Left lung (tissue), 4 donors: ENCODE measurements at regions not wholly inside any gene's neighbourhood (a gene's known extent, or its start where the extent isn't known, plus 50 kb on each side); places are given as distances from the start of the nearest gene placed in this dataset.

Experiments
- ATAC-seq: fragments of 200-7000 bp; cut with Tn5 transposase; one replicate; pipeline ENCODE4 v1.9.1; 2020; ENCODE audit warnings: moderate library complexity
- DNase-seq, 4 donors: peaks; one replicate each; pipeline ENCODE4 v3.0.0-alpha.2; 2013 to 2020
- H3K27ac ChIP-seq, 2 donors: fragments of 200-600 bp; sonication (generic) in 1 of 2; one replicate each; pipeline versions ENCODE4 v1.5.0 to v1.8.0; 2020 to 2021
- H3K27me3 ChIP-seq, 2 donors: fragments of 200-600 bp; sonication (generic) in 1 of 2; one replicate each; pipeline versions ENCODE4 v1.5.0 to v1.8.0; 2020 to 2021
- H3K36me3 ChIP-seq, 2 donors: fragments of 200-600 bp; sonication (generic) in 1 of 2; one replicate each; pipeline versions ENCODE4 v1.5.0 to v1.8.0; 2020 to 2021
- H3K4me1 ChIP-seq, 2 donors: fragments of 200-600 bp; one replicate each; pipeline ENCODE4 v1.8.0; 2021
- H3K4me3 ChIP-seq, 2 donors: fragments of 200-600 bp; sonication (generic) in 1 of 2; one replicate each; pipeline versions ENCODE4 v1.5.0 to v1.8.0; 2020 to 2021; ENCODE audit warnings: mild to moderate bottlenecking in 1 of 2
- H3K9me3 ChIP-seq, 2 donors: fragments of 200-600 bp; sonication (generic) in 1 of 2; one replicate each; pipeline versions ENCODE4 v1.5.0 to v1.8.0; 2020 to 2021
- intact Hi-C, 2 donors: fragments of 100-400 bp; cut with DNase I; formaldehyde crosslinking; loops; one replicate each; pipeline versions ENCODE4 v1.11.2 to v1.14.2; 2022
- TF ChIP-seq, protein P1 (sequence below), 2 donors: fragments of 200-600 bp; sonication (generic) in 1 of 2; IDR thresholded peaks; one replicate each; pipeline versions ENCODE4 v1.5.0 to v1.8.0; 2021; ENCODE audit warnings: antibody characterized with exemption in 2 of 2
- donor health status: DM: no; HTN: yes; CAD: no.
- donor health status: DM: no; HTN: no; CAD: no.

DNA sequence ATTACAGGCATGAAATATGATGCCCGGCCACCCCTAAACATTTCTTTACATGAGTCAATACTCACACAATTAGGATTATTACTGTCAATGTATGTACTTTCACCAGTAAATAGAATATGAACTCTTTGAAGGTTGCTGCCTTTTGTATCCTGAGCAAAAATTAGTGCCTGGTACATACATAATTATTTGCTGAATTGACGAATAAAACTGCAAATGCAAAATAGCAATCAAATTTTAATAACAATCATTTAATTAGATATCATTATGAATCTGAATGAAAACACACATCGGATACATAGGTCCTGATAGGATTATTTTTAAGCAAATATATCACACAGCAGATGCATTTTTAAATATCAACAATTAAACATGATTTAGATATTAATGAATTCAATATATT, 253.1 kb upstream of the HSFY2 start:
- TF ChIP-seq, protein P1, sequence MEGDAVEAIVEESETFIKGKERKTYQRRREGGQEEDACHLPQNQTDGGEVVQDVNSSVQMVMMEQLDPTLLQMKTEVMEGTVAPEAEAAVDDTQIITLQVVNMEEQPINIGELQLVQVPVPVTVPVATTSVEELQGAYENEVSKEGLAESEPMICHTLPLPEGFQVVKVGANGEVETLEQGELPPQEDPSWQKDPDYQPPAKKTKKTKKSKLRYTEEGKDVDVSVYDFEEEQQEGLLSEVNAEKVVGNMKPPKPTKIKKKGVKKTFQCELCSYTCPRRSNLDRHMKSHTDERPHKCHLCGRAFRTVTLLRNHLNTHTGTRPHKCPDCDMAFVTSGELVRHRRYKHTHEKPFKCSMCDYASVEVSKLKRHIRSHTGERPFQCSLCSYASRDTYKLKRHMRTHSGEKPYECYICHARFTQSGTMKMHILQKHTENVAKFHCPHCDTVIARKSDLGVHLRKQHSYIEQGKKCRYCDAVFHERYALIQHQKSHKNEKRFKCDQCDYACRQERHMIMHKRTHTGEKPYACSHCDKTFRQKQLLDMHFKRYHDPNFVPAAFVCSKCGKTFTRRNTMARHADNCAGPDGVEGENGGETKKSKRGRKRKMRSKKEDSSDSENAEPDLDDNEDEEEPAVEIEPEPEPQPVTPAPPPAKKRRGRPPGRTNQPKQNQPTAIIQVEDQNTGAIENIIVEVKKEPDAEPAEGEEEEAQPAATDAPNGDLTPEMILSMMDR (IDR thresholded peaks at IDR 0.05), result no peak
- intact Hi-C loops, result no loop called here
- ATAC-seq (no peak), DNase-seq (no peak)
- H3K27me3 ChIP-seq, result no peaks in the 10 kb centered on the region
- H3K4me1 ChIP-seq, result no peaks in the 10 kb centered on the region
- H3K9me3 ChIP-seq, result no peaks in the 10 kb centered on the region
- no peak overlapping the region for H3K27ac ChIP-seq
- H3K4me3 ChIP-seq, result no peak overlapping the region
- no peaks in the 10 kb centered on the region for H3K36me3 ChIP-seq

DNA sequence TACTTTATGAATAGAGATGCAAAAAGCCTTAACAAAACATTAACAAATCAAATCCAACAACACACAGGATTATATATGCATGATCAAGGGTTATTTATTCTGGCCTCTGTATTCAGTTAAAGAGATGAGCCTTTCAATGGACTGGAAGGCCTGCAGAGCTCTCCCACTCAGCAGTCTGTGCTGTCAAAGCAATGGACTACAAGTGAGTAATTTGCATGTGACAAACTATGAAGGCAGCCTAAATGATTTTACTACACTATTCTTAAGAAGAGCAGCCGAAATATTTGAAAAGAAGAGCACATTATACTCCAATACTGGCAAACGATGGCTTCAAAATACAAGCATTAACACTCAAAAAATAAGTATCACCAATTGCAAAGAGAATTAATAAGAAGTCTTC, 250.4 kb upstream of the HSFY2 start:
- intact Hi-C loops, result no loop called here
- Histone ChIP-seq H3K9me3 (no peaks in the 10 kb centered on the region), H3K4me3 (no peak overlapping the region), H3K27ac (no peak overlapping the region), H3K4me1 (no peaks in the 10 kb centered on the region), H3K27me3 (no peaks in the 10 kb centered on the region), H3K36me3 (no peaks in the 10 kb centered on the region)
- DNase-seq (no peak), ATAC-seq (no peak)
- TF ChIP-seq, protein P1 (IDR thresholded peaks at IDR 0.05), result no peak

DNA sequence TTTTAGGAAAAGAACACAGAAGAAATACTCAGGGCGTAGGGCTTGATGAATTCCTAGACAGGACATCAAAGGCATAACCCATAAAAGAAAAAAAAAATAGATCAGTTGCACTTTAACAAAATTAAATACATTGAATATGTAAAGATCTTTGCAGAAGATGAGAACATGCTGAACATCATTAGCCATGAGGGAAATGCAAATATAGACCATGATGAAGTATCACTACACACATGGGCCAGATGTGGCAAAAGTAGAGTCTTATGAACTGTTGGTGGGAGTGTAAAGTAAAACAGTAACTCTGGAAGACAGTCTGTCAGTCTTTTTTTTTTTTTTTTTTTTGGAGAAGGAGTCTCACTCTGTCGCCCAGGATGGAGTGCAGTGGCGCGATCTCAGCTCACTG, 246.7 kb upstream of the HSFY2 start:
- Histone ChIP-seq H3K9me3 (no peaks in the 10 kb centered on the region), H3K27ac (no peak overlapping the region), H3K4me1 (no peaks in the 10 kb centered on the region), H3K4me3 (no peak overlapping the region), H3K27me3 (no peaks in the 10 kb centered on the region), H3K36me3 (no peaks in the 10 kb centered on the region)
- DNase-seq (no peak), ATAC-seq (no peak)
- TF ChIP-seq, protein P1 (IDR thresholded peaks at IDR 0.05), result no peak
- intact Hi-C loops, result no loop called here

DNA sequence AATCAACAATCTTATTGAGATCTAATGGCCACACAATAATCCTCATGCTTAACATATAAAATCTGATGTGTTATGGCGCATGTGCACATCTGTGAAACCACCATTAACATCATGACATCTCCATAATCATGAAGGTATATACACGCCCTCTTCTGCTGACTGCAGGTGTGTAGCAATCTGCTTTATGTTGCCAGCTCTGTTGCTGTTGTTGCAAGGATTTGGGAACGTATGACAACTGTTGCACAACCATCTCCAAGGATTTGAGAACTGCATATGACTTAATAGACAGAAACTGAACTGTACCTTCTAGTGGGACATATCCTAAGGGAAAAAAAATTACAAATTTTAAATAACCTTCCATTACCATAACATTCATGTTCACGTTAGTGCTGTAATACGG, 243.5 kb upstream of the HSFY2 start:
- TF ChIP-seq, protein P1 (IDR thresholded peaks at IDR 0.05), result no peak
- Histone ChIP-seq H3K9me3 (no peaks in the 10 kb centered on the region), H3K27ac (no peak overlapping the region), H3K4me3 (no peak overlapping the region), H3K27me3 (no peaks in the 10 kb centered on the region), H3K36me3 (no peaks in the 10 kb centered on the region), H3K4me1 (no peaks in the 10 kb centered on the region)
- intact Hi-C loops, result no loop called here
- ATAC-seq (no peak), DNase-seq (no peak)

DNA sequence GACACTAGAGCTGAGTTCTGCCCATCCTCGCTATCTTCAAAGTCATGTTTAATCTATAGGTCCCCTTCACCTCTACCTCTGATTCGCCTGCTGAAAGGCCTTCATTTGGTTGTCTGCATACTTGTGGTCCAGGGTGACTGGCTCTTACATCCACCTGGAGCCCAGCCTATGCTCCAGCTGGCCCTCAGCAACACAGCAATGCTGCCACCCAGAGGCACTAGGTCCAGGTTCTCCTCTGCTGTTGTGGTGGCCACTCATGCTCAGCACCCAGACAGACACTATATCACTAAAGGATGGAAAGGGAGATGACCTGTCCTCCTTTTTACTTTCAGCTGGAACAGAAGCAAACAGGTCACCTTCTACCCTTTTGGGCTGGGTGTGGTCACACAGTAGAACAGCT, 242.3 kb upstream of the HSFY2 start:
- Histone ChIP-seq H3K4me1 (no peaks in the 10 kb centered on the region), H3K27ac (no peak overlapping the region), H3K27me3 (no peaks in the 10 kb centered on the region), H3K4me3 (no peak overlapping the region), H3K36me3 (no peaks in the 10 kb centered on the region), H3K9me3 (no peaks in the 10 kb centered on the region)
- intact Hi-C loops, result no loop called here
- ATAC-seq (no peak), DNase-seq (no peak)
- TF ChIP-seq, protein P1 (IDR thresholded peaks at IDR 0.05), result no peak
